H9 (cell line): ENCODE measurements at regions not wholly inside any gene's neighbourhood (a gene's known extent, or its start where the extent isn't known, plus 50 kb on each side); places are given as distances from the start of the nearest gene placed in this dataset.

Source experiments
- DNase-seq: peaks from one replicate; pipeline ENCODE4 v3.0.0-alpha.2; 2017
- H2AFZ ChIP-seq: one replicate; pipeline ENCODE4 v1.6.1; 2013; ENCODE audit warnings: mild to moderate bottlenecking, low read length, control low read depth, moderate library complexity
- H2AK5ac ChIP-seq: 2 replicates; pipeline ENCODE4 v1.6.1; 2013; ENCODE audit warnings: low read length, control low read depth, mixed read lengths; ENCODE audit not compliant: insufficient read length
- H2BK120ac ChIP-seq: one replicate; pipeline ENCODE4 v1.6.1; 2013; ENCODE audit warnings: low read depth, mild to moderate bottlenecking, low read length, control low read depth, inconsistent platforms; ENCODE audit not compliant: poor library complexity, severe bottlenecking
- H2BK12ac ChIP-seq: 2 replicates; pipeline ENCODE4 v1.6.1; 2013; ENCODE audit warnings: low read length, control low read depth, mixed read lengths, low read depth; ENCODE audit not compliant: insufficient read length
- H2BK15ac ChIP-seq: 2 replicates; pipeline ENCODE4 v1.6.1; 2013; ENCODE audit warnings: low read depth, low read length, control low read depth
- H2BK20ac ChIP-seq: one replicate; pipeline ENCODE4 v1.6.1; 2013; ENCODE audit warnings: low read depth, mild to moderate bottlenecking, low read length, control low read depth, inconsistent platforms; ENCODE audit not compliant: poor library complexity, severe bottlenecking
- H2BK5ac ChIP-seq: 2 replicates; pipeline ENCODE4 v1.6.1; 2013; ENCODE audit warnings: low read length, control low read depth, mixed read lengths; ENCODE audit not compliant: insufficient read length
- H3K14ac ChIP-seq: 2 replicates; pipeline ENCODE4 v1.6.1; 2013; ENCODE audit warnings: low read length, control low read depth; ENCODE audit not compliant: insufficient read depth
- H3K18ac ChIP-seq: 2 replicates; pipeline ENCODE4 v1.6.1; 2013; ENCODE audit warnings: low read depth, mild to moderate bottlenecking, mixed read lengths, low read length, control low read depth; ENCODE audit not compliant: insufficient read length
- H3K23ac ChIP-seq: 2 replicates; pipeline ENCODE4 v1.6.1; 2013; ENCODE audit warnings: low read length, control low read depth, mixed read lengths, low read depth; ENCODE audit not compliant: insufficient read length
- H3K23me2 ChIP-seq: 2 replicates; pipeline ENCODE4 v1.6.1; 2013; ENCODE audit warnings: low read depth, mild to moderate bottlenecking, mixed read lengths, low read length, control low read depth; ENCODE audit not compliant: insufficient read length, poor library complexity, severe bottlenecking
- H3K27ac ChIP-seq: 2 replicates; pipeline ENCODE4 v1.5.1; 2013; ENCODE audit warnings: low read length, control low read depth, mixed read lengths, low read depth; ENCODE audit not compliant: insufficient read length
- H3K27me3 ChIP-seq: 2 replicates; pipeline ENCODE4 v1.6.1; 2013; ENCODE audit warnings: low read length, control low read depth, inconsistent platforms; ENCODE audit not compliant: insufficient read depth
- H3K4ac ChIP-seq: 2 replicates; pipeline ENCODE4 v1.6.1; 2013; ENCODE audit warnings: low read depth, mild to moderate bottlenecking, control low read depth, inconsistent platforms, low read length, moderate library complexity
- H3K4me1 ChIP-seq: 2 replicates; pipeline ENCODE4 v1.6.1; 2013; ENCODE audit warnings: low read length, control low read depth, inconsistent platforms; ENCODE audit not compliant: insufficient read depth
- H3K4me2 ChIP-seq: 2 replicates; pipeline ENCODE4 v1.6.1; 2013; ENCODE audit warnings: low read length, control low read depth, mixed read lengths; ENCODE audit not compliant: insufficient read length, insufficient read depth
- H3K56ac ChIP-seq: 2 replicates; pipeline ENCODE4 v1.6.1; 2013; ENCODE audit warnings: low read depth, mild to moderate bottlenecking, mixed read lengths, low read length, control low read depth; ENCODE audit not compliant: insufficient read length
- H3K79me1 ChIP-seq: 2 replicates; pipeline ENCODE4 v1.6.1; 2013; ENCODE audit warnings: low read depth, mild to moderate bottlenecking, moderate library complexity, low read length, control low read depth, inconsistent platforms; ENCODE audit not compliant: insufficient read depth, poor library complexity, severe bottlenecking
- H3K79me2 ChIP-seq: 2 replicates; pipeline ENCODE4 v1.6.1; 2013; ENCODE audit warnings: low read length, control low read depth, inconsistent platforms; ENCODE audit not compliant: insufficient read depth
- H3K9ac ChIP-seq: 2 replicates; pipeline ENCODE4 v1.6.1; 2013; ENCODE audit warnings: low read length, control low read depth, mixed read lengths; ENCODE audit not compliant: insufficient read length; ENCODE audit errors: extremely low read depth
- H3K9me3 ChIP-seq: one replicate; pipeline ENCODE4 v1.6.1; 2013; ENCODE audit warnings: low read depth, low read length, inconsistent platforms; ENCODE audit not compliant: control insufficient read depth
- H3T11ph ChIP-seq: one replicate; pipeline ENCODE4 v1.6.1; 2013; ENCODE audit warnings: mild to moderate bottlenecking, low read length, control low read depth, inconsistent platforms
- H4K20me1 ChIP-seq: one replicate; pipeline ENCODE4 v1.6.1; 2013; ENCODE audit not compliant: control insufficient read depth, insufficient read length, insufficient read depth
- H4K5ac ChIP-seq: 2 replicates; pipeline ENCODE4 v1.6.1; 2013; ENCODE audit warnings: low read depth, mild to moderate bottlenecking, mixed read lengths, low read length, control low read depth; ENCODE audit not compliant: insufficient read length
- H4K8ac ChIP-seq: replicated peaks from 2 replicates; pipeline ENCODE4 v1.6.1; 2013; ENCODE audit warnings: low read length, control low read depth, mixed read lengths, low read depth; ENCODE audit not compliant: insufficient read length
- H4K91ac ChIP-seq: 2 replicates; pipeline ENCODE4 v1.6.1; 2013; ENCODE audit warnings: low read depth, mild to moderate bottlenecking, moderate library complexity, mixed read lengths, low read length, control low read depth; ENCODE audit not compliant: insufficient read length
- H3K27ac Mint-ChIP-seq, 3 experiments: 2 replicates in 2 of 3; 3 replicates in 1 of 3; pipeline ENCODE4 v1.8.0; 2020 to 2021; ENCODE audit warnings: mixed read lengths in 3 of 3, mild to moderate bottlenecking in 1 of 3, moderate library complexity in 1 of 3
- H3K27me3 Mint-ChIP-seq: 2 replicates; pipeline ENCODE4 v1.8.0; 2021; ENCODE audit warnings: low read depth, mild to moderate bottlenecking, moderate library complexity, mixed read lengths
- H3K36me3 Mint-ChIP-seq, 3 experiments: 2 replicates in 2 of 3; 3 replicates in 1 of 3; pipeline ENCODE4 v1.8.0; 2020 to 2021; ENCODE audit warnings: low read depth in 3 of 3, mixed read lengths in 3 of 3; ENCODE audit not compliant: insufficient read depth in 1 of 3
- H3K4me1 Mint-ChIP-seq, 2 experiments: 2 replicates each; pipeline ENCODE4 v1.8.0; 2020; ENCODE audit warnings: mixed read lengths in 2 of 2
- H3K4me3 Mint-ChIP-seq, 2 experiments: 2 replicates in 1 of 2; 3 replicates in 1 of 2; pipeline ENCODE4 v1.8.0; 2020 to 2021; ENCODE audit warnings: mild to moderate bottlenecking in 2 of 2, mixed read lengths in 2 of 2, moderate library complexity in 1 of 2
- H3K9me3 Mint-ChIP-seq, 2 experiments: 2 replicates in 1 of 2; 3 replicates in 1 of 2; pipeline ENCODE4 v1.8.0; 2020; ENCODE audit warnings: mild to moderate bottlenecking in 2 of 2, mixed read lengths in 2 of 2, moderate library complexity in 1 of 2
- CTCF ChIP-seq: fragments of 200-600 bp; sonication (generic); conservative IDR thresholded peaks from 3 replicates; pipeline ENCODE4 v1.8.0; 2021; ENCODE audit warnings: antibody characterized with exemption, mild to moderate bottlenecking

GRCh38 chr2:194700726-194701125 lies 956.3 kb upstream of the SLC39A10 start:
- Histone ChIP-seq H2BK5ac (no peak overlapping the region), H3K27me3 (no peaks in the 10 kb centered on the region), H2AK5ac (no peak overlapping the region), H3K79me2 (no peaks in the 10 kb centered on the region), H3K23me2 (no peaks in the 10 kb centered on the region), H3K56ac (no peak overlapping the region), H3K4me1 (no peaks in the 10 kb centered on the region), H3K14ac (no peak overlapping the region), H3K79me1 (no peaks in the 10 kb centered on the region), H2BK20ac (no peak overlapping the region), H3K9me3 (no peaks in the 10 kb centered on the region), H4K91ac (no peak overlapping the region), H2BK12ac (no peak overlapping the region), H2BK120ac (no peak overlapping the region), H4K5ac (no peak overlapping the region), H2AFZ (no peak overlapping the region), H3K27ac (no peak overlapping the region), H3T11ph (no peak overlapping the region), H4K8ac (no peak overlapping the region), H4K20me1 (no peaks in the 10 kb centered on the region), H3K4ac (no peak overlapping the region), H3K23ac (no peak overlapping the region), H2BK15ac (no peak overlapping the region), H3K18ac (no peak overlapping the region), H3K4me2 (no peak overlapping the region), H3K9ac (no peak overlapping the region)
- Mint-ChIP-seq H3K4me1 (no peaks in the 10 kb centered on the region), H3K36me3 (no peaks in the 10 kb centered on the region; a peak in 1 of 7 replicates), H3K27ac (no peak overlapping the region), H3K9me3 (no peaks in the 10 kb centered on the region), H3K4me3 (no peak overlapping the region), H3K27me3 (no peaks in the 10 kb centered on the region)
- TF ChIP-seq CTCF: no peak
- no peak for DNase-seq
